ENCODE measurements at regions not wholly inside any gene's neighbourhood (a gene's known extent, or its start where the extent isn't known, plus 50 kb on each side); places are given as distances from the start of the nearest gene placed in this dataset.

- H3K4me3 ChIP-seq (ENCODE audit: low read depth, low read length) = no peak overlapping the region
- H3K27me3 ChIP-seq (ENCODE audit: control insufficient read depth, insufficient read depth, low read length) = no peaks in the 10 kb centered on the region
- H3K36me3 ChIP-seq (ENCODE audit: control insufficient read depth, insufficient read depth, low read length) = no peaks in the 10 kb centered on the region
- DNase-seq (ENCODE audit: low read depth) (no peak), FAIRE-seq (no peak)
- TF ChIP-seq CTCF (IDR thresholded peaks at IDR 0.05; ENCODE audit: insufficient read depth, low read length, severe bottlenecking) = no peak
Measured at GRCh38 chr6:54640911-54641310, 205.7 kb upstream of the FAM83B start.

- H3K36me3 ChIP-seq (ENCODE audit: control insufficient read depth, insufficient read depth, low read length) = no peaks in the 10 kb centered on the region
- H3K4me3 ChIP-seq (ENCODE audit: low read depth, low read length) = no peak overlapping the region
- no peak for TF ChIP-seq CTCF (IDR thresholded peaks at IDR 0.05; ENCODE audit: insufficient read depth, low read length, severe bottlenecking)
- FAIRE-seq (no peak), DNase-seq (ENCODE audit: low read depth) (no peak)
- no peaks in the 10 kb centered on the region for H3K27me3 ChIP-seq (ENCODE audit: control insufficient read depth, insufficient read depth, low read length)
Measured at GRCh38 chr6:54646069-54646950, 200.3 kb upstream of the FAM83B start.

GRCh38 chr6:54646951-54647664 is 199.5 kb upstream of the FAM83B start:
- DNase-seq (ENCODE audit: low read depth) (no peak), FAIRE-seq (no peak)
- no peak for TF ChIP-seq CTCF (IDR thresholded peaks at IDR 0.05; ENCODE audit: insufficient read depth, low read length, severe bottlenecking)
- no peaks in the 10 kb centered on the region for H3K36me3 ChIP-seq (ENCODE audit: control insufficient read depth, insufficient read depth, low read length)
- H3K27me3 ChIP-seq (ENCODE audit: control insufficient read depth, insufficient read depth, low read length) = no peaks in the 10 kb centered on the region
- H3K4me3 ChIP-seq (ENCODE audit: low read depth, low read length) = no peak overlapping the region

GRCh38 chr6:54654381-54654780 is 192.2 kb upstream of the FAM83B start:
- DNase-seq (ENCODE audit: low read depth) (peak; percentile 7), FAIRE-seq (no peak)
- Histone ChIP-seq H3K36me3 (ENCODE audit: control insufficient read depth, insufficient read depth, low read length) (no peaks in the 10 kb centered on the region), H3K27me3 (ENCODE audit: control insufficient read depth, insufficient read depth, low read length) (peaks cover 5% of the 10 kb centered on the region), H3K4me3 (ENCODE audit: low read depth, low read length) (no peak overlapping the region)
- no peak for TF ChIP-seq CTCF (IDR thresholded peaks at IDR 0.05; ENCODE audit: insufficient read depth, low read length, severe bottlenecking)

GRCh38 chr6:54655162-54655561 is 191.4 kb upstream of the FAM83B start:
- H3K27me3 ChIP-seq (ENCODE audit: control insufficient read depth, insufficient read depth, low read length) = peaks cover 5% of the 10 kb centered on the region
- FAIRE-seq = no peak

More at GRCh38 chr6:54655162-54655561, 191.4 kb upstream of the FAM83B start:
- no peak overlapping the region for H3K4me3 ChIP-seq (ENCODE audit: low read depth, low read length)
- TF ChIP-seq CTCF (IDR thresholded peaks at IDR 0.05; ENCODE audit: insufficient read depth, low read length, severe bottlenecking) = no peak
- no peaks in the 10 kb centered on the region for H3K36me3 ChIP-seq (ENCODE audit: control insufficient read depth, insufficient read depth, low read length)
- DNase-seq (ENCODE audit: low read depth) = peak; percentile 62

All from bronchial epithelial cell (primary cell).